ENCODE measurements at regions not wholly inside any gene's neighbourhood (a gene's known extent, or its start where the extent isn't known, plus 50 kb on each side); places are given as distances from the start of the nearest gene placed in this dataset.

DNA sequence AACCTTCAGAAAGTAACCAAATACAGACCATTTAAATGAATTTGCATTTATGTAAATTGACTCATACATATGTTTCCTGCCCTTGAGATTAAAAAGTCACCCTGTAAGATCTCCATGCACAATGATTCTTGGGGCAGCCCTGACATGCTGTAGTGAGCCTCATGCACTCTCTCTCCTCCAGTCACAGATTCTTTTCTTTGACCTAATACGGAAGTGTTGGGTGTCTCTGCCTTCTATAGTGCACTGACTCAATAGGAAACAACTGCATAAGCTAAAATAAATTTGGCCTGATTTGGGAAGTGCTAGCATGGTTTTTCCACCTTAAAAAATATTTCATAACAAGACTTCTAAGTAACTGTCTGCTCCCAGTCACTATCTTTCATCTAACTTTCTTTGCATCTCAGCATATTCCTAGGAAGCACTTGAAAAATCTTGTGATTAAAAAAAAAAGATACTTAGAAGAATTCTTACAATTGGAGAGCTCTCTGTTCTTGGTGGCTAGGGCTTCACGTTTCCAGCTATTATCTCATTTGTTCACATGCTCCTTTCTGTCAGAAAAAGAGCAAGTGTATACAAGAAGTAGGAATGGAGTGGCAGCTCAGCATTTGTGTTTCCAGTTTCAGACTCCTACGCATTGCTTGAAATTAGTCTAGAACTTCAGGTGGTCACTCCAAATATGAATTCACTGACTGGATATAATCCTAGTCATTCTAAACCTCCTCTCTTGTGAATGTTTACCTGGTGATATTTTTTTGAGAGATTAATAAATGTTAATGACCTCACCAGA lies 207.9 kb upstream of the COL8A1 start:
- DNase-seq, result no peak

DNA sequence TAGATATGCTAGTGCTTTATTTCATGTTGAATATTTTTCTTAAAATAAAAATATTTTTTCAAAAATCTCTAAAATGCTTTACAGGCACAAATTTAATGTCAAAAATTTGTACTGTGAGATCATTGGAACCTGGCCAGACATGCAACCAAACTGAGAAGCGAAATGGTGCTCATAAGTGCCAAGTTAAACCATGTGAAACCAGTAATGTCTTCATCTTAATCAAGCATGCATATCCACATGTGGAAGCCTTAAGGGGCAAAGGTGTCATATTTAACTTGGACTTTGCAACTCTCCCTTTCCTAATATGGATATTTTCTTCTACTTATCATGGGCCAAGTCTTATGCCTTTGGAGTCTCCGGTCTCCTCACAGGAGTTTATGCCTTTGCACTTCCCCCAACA lies 208.9 kb upstream of the COL8A1 start:
- no peak for DNase-seq

GRCh38 chr3:99425930-99426329 lies 212.5 kb upstream of the COL8A1 start:
- no peak for DNase-seq

GRCh38 chr3:99419116-99419515 lies 219.3 kb upstream of the COL8A1 start:
- DNase-seq, result no peak

GRCh38 chr3:99418709-99419108 lies 219.7 kb upstream of the COL8A1 start:
- no peak for DNase-seq

DNA sequence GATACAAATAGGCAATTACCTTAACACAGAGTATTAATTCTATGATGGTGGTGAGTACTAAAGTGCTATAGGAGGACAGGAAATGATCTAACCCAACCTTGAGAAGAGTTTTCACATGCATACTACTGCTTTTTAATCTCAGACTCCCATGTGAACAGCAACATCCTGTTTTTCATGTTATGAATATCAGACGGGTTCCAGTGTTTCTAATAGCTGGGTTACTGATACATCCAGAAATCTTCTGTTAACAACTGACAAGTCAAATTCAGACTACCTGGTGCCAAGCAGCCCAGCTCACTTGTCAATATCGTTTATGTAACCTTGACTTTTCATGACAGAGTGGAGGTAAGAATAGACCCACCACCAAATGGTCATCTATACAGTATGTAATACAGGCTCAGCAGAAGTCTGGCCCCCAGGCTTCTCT lies 220.2 kb upstream of the COL8A1 start:
- DNase-seq, result no peak

DNA sequence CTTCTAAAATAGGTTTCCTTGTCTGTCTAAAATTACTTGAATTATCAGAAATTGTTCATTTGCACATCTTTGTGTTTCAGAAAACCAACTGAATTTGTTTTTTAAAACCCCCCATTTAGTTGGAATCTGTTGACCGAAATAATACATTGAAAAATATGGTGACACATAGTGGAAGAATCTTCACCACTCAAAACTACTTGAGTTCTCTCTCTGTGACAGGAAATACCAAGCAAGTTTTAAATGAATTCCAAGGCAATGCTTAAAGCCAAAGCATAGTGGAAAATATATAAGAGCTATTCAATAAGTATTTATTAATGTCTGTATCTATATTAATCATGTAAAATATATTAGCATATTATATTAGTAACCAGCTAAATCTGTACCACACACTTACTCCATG lies 224.9 kb upstream of the COL8A1 start:
- no peak for DNase-seq

DNA sequence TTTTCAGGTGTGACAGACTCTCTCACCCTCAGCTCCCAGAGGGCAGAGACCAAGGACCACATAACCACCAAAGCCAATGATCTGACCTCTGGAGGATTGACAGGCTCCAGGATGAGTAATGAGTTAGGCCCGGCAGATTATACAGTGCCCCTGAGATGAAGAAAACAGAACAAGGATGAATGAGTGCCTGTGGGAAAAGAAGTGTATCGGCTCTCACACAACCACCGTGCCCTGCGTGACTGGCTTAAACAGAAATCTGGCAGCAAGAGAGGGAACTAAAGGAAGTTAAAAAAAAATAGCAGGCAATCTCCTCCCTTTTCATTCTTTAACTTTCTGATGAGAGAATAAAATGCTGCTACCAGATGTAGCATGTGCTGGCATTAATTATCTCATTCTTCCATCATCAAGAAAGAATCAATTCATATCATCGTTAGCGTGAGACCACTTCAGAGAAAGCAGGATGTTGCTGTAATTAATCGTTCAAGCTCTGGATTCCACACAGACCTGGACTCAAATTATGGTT lies 227.5 kb upstream of the COL8A1 start:
- DNase-seq, result no peak

DNA sequence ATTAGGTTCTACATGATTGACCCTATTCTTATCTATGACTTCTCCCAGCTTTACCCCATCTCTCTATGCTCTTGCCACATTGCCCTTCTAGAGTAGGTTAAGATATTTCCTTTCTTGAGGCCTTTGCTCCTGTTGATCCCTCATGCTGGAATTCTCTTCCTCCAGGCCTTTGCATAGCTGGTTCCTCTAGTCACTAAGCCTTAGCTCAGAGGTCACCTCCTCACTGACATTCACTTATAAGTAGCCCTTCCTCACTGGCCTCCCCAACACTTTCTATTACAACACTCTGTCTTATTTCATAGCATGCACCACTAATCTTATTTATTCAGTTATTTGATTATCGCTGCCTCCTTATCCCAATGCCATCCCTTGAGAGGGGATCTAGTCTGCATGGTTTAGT lies 228.4 kb upstream of the COL8A1 start:
- DNase-seq, result no peak

DNA sequence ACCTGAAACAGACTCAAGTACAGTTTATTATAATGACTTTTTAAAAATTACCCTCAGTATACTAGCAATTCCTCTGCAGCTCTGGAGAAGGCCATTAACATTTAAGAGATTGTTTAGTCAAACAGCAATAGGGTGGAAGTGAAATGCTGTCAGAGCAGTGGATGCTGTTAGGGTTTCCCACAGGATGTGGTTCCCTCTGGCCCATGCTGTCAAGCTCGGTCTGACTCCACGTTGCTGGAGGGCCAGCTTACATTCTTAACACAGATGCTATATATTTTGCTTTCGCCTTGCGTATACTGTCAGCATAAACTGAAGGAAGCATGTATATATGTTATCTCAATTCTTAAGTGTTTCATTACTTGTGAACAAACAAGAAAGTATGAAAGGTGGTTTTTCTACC lies 231.1 kb upstream of the COL8A1 start:
- no peak for DNase-seq

- no peak for DNase-seq
Measured at GRCh38 chr3:99402755-99403154, 235.6 kb upstream of the COL8A1 start.

DNA sequence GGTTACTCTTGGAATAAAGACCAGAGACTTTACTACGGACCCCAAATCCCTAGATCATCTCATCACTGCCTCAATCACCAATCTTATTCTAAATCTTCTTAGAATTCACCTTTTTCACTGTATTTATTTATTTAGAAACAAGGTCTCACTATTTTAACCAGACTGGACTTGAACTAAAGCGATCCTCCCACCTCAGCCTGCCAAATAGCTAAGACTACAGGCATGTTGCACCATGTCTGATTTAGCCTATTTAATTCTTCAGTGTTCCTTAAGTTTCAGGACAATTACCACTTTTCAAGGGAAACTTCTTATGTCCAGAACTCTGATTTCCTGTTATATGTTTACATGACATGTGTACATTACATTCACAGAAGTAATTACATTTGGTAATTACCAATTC lies 238.0 kb upstream of the COL8A1 start:
- DNase-seq, result no peak

DNA sequence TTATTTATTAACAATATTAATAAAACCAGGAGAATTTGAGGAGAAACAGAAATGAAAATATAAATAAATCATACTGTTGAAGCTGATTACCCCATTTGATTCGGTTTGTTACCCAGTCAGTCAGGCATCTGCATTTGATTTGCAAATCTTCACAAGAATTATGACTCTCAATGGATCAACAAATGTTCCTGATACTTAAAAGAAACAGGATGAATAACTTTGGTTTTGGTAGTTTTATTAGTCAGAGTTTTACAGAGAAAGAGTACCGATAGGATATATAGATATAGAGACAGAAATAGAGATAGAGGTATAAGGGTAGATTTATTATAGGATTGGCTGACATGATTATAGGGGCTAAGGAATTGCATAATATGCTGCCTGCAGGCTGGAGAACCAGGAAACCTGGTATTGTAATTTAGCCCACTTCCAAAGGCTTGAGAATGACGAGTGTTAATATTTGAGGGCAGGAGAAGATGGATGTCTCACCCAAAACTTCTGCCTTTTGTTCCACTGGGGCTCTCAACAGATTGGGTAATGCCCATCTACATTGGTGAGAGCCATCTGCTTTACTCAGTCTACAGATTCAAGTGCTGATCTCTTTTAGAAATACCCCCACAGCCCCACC lies 241.6 kb upstream of the COL8A1 start:
- no peak for DNase-seq

DNA sequence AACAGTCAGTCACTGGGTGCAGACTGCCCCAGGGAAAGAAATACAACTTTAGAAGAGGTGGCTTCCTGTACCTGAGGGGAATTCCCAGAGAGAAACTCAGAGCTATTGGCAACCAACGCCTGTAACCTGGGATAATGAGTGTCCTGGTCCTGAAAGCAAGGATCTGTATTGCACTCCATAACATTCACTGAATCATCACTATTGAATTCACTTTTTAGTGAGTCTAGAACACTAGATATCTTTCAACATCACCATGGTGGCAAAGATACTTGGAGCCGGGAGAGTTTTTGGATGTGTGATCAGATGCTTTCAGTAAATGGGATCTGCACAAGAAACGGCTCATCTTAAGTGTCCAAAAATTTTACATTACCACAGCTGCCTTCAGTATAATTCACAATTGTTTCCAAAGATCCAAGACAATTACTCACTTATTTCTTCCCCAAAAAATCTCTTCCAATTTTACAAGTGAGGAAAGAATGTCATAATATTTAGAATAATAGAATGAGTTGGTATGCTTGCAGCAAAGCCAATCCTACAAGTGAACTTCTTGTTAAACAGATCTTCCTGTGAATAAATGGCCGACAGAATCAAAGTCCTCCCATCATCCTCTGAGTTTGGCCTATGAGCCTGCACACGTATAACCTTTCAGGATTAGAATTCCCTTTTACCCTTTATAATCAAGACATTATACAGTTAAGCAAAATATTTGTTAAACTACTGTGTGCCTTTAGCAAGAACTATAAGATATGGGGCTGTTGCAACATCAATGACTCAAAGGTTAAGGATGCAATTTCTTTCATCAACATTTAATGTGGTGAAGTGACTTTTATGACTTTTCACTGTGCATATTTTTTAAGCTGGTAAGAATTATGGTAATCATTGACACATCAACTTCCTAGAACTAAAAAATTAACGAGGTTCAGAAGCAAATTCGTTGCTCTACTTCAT lies 243.3 kb upstream of the COL8A1 start:
- no peak for DNase-seq

GRCh38 chr3:99393961-99394360 lies 244.4 kb upstream of the COL8A1 start:
- DNase-seq, result no peak

- DNase-seq, result no peak
Measured at GRCh38 chr3:99388780-99389179, 249.6 kb upstream of the COL8A1 start.

GRCh38 chr3:99384596-99384995 lies 253.8 kb upstream of the COL8A1 start:
- no peak for DNase-seq

GRCh38 chr3:99376926-99377325 lies 261.5 kb upstream of the COL8A1 start:
- no peak for DNase-seq

- no peak for DNase-seq
Measured at GRCh38 chr3:99373846-99374210, 264.6 kb upstream of the COL8A1 start.

- DNase-seq, result no peak
Measured at GRCh38 chr3:99373088-99373845, 265.1 kb upstream of the COL8A1 start.

GRCh38 chr3:99366663-99367429 lies 271.5 kb upstream of the COL8A1 start:
- DNase-seq, result no peak

DNA sequence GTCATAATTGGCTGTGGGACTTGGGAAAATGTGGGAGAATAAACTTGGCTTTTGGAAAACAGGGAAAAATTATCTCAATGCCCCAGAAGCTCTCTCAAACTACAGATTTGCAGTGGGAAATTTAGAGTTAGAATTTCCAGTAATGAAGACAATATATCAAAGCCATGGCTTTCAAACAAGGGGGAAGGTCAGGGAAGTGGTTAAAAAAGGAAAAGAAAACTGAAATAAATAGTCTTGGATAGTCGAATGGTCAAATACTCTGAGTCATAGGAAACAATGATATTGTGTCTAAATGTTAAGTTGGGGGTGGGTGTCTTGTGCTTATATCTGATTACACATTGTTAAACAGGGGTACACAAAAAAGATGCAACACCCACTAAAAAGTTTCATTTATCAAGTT lies 272.4 kb upstream of the COL8A1 start:
- DNase-seq, result no peak

Measured in DMS79 treated with DMSO at 0.1 percent for 48 hours (cell line).